Kidney epithelial cell (primary cell): ENCODE measurements at regions not wholly inside any gene's neighbourhood (a gene's known extent, or its start where the extent isn't known, plus 50 kb on each side); places are given as distances from the start of the nearest gene placed in this dataset.

Experiments
- DNase-seq: peaks from one replicate; pipeline ENCODE4 v3.0.0-alpha.2; 2010; ENCODE audit warnings: low read depth
- H3K27me3 ChIP-seq: 2 replicates; pipeline ENCODE4 v1.6.0; 2011; ENCODE audit warnings: low read length; ENCODE audit not compliant: control insufficient read depth, insufficient read depth
- H3K36me3 ChIP-seq: 2 replicates; pipeline ENCODE4 v1.5.1; 2011; ENCODE audit warnings: low read length; ENCODE audit not compliant: control insufficient read depth, insufficient read depth
- H3K4me3 ChIP-seq: 2 replicates; pipeline ENCODE4 v1.5.1; 2011; ENCODE audit warnings: low read depth, mild to moderate bottlenecking, control low read depth, low read length
- TF ChIP-seq, protein P1 (sequence below): IDR thresholded peaks from 2 replicates; pipeline ENCODE4 v1.5.1; 2011; ENCODE audit warnings: mild to moderate bottlenecking, moderate library complexity, low read length, control low read depth, inconsistent platforms; ENCODE audit not compliant: insufficient read depth, poor library complexity, severe bottlenecking

DNA sequence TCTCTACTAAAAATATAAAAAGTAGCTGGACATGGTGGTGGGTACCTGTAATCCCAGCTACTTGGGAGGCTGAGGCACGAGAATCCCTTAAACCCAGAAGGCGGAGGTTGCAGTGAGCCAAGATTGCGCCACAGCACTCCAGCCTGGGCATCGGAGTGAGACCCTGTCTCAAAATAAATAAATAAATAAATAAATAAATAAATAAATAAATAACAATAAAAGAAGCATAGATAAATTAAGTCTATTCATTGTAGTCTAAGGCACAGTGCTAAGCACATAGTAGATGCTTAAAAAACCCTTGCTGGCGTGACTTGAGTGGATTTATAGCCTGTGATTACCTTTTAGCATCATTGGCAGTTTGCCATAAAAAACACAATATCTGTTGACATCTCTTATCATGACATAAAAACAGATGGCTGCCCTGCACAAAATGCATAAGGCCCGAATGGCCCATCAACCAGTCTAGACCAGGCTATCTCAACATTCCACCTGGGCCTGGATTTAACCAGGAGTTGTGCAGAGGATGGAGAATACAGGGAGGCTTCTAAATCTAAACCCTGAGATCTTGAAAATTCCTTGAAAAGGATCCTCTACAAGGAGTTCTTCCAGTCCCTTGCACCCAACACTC lies 94.9 kb downstream of the PRLHR start:
- TF ChIP-seq, protein P1, sequence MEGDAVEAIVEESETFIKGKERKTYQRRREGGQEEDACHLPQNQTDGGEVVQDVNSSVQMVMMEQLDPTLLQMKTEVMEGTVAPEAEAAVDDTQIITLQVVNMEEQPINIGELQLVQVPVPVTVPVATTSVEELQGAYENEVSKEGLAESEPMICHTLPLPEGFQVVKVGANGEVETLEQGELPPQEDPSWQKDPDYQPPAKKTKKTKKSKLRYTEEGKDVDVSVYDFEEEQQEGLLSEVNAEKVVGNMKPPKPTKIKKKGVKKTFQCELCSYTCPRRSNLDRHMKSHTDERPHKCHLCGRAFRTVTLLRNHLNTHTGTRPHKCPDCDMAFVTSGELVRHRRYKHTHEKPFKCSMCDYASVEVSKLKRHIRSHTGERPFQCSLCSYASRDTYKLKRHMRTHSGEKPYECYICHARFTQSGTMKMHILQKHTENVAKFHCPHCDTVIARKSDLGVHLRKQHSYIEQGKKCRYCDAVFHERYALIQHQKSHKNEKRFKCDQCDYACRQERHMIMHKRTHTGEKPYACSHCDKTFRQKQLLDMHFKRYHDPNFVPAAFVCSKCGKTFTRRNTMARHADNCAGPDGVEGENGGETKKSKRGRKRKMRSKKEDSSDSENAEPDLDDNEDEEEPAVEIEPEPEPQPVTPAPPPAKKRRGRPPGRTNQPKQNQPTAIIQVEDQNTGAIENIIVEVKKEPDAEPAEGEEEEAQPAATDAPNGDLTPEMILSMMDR: no peak
- no peak for DNase-seq
- H3K36me3 ChIP-seq: no peaks in the 10 kb centered on the region
- no peak overlapping the region for H3K4me3 ChIP-seq
- H3K27me3 ChIP-seq: no peaks in the 10 kb centered on the region

DNA sequence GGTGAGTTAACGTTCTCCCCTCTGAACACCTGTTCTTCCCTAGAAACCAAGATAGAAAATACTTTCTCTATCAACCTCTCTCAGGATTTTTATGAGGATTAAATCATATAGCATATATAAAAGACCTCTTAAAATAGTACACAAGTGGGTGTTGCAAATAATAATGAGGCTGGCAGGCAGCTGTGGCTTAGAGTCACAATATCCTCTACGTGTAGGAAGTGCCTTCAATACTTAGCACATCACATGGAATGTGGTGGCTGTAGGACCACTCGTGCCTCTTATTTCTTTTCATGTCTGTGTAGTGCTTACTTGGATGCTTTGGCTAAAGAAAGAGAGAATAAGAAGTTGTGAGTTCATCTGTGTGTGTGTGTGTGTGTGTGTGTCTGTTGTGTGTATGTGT lies 96.3 kb downstream of the PRLHR start:
- DNase-seq: no peak
- H3K4me3 ChIP-seq: no peak overlapping the region
- TF ChIP-seq, protein P1: no peak
- H3K36me3 ChIP-seq: no peaks in the 10 kb centered on the region
- no peaks in the 10 kb centered on the region for H3K27me3 ChIP-seq

DNA sequence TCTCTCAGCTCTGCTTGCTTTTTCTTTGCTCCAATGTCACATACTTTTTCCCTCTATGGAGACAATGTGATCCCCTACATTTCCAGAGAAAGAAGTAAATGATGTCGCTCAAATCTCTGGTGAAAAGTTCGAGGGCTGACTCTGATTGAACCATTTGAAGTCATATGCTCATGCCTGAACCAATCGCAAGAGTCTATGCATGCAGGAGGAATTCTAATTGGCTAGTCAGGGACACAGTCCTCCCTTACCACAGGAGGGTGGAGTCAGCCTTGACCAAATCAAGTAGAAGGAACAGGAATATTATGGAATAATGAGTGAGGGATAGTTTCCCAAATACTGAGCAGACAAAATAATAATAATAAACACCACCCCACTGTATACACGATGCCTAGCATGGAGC lies 96.8 kb downstream of the PRLHR start:
- no peaks in the 10 kb centered on the region for H3K27me3 ChIP-seq
- TF ChIP-seq, protein P1: no peak
- H3K4me3 ChIP-seq: no peak overlapping the region
- no peaks in the 10 kb centered on the region for H3K36me3 ChIP-seq
- no peak for DNase-seq

DNA sequence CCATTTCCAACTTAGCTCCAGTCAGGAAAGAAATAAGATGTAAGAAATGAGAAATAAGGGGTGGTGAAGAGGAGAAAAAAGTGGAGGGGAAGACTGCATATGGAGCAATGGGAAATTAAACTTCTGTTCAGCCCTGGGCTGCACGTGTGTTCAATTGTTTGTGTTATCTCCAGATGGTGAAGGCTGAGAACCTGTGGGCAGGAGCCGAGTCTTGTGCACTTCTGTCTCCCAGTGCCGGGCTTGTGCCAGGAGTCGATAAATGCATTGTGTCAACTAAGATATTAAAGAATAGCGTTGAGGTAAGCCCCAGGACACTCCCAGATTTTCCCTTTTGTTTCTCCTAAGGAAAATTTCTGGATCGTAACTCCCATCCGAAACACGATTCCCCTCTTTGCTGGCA lies 98.2 kb downstream of the PRLHR start:
- peaks cover 2% of the 10 kb centered on the region for H3K27me3 ChIP-seq
- no peak overlapping the region for H3K4me3 ChIP-seq
- no peak for DNase-seq
- no peaks in the 10 kb centered on the region for H3K36me3 ChIP-seq
- TF ChIP-seq, protein P1: no peak

DNA sequence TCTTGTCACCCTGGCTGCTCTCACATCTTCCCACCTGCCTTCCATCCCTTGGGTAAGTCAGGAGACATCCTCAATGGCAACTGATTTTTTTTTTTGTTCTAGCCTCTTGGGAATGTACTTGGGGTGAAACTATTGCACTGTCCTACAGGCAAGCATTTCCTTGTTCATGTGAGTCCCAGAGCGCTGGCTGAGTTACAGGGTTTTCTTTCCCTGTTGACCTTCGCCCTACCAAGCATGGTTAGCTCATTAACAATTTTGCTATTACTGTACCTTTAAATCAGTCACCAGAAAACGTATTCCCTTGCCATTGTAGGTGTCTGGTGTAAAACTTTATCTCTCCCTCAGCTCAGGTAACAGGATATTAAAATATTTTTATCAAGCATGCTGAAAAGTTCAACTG lies 98.9 kb downstream of the PRLHR start:
- H3K36me3 ChIP-seq: no peaks in the 10 kb centered on the region
- no peak for DNase-seq
- no peak overlapping the region for H3K4me3 ChIP-seq
- TF ChIP-seq, protein P1: no peak
- H3K27me3 ChIP-seq: peaks cover 2% of the 10 kb centered on the region

DNA sequence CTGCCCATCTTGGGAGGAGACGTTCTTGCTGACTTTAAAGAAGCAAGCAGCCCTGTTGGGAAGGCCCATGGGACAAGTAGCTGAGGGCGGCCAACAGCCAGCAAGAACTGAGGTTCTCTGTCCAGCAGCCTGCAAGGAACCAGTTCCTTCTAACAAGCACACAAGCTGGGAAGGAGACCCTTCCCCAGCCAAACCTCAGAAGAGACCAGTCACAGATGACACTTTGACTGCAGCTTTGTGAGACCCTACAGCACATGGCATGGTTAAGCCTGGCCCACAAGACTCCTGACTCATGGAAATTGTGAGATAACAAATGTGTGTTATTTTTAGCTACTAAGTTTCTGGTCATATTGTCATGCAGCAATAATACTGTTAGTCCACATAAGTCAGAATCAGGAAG lies 99.9 kb downstream of the PRLHR start:
- Histone ChIP-seq H3K36me3 (no peaks in the 10 kb centered on the region), H3K4me3 (no peak overlapping the region), H3K27me3 (peaks cover 2% of the 10 kb centered on the region)
- DNase-seq: no peak
- TF ChIP-seq, protein P1: no peak
